IMR-90 (cell line): ENCODE measurements at regions not wholly inside any gene's neighbourhood (a gene's known extent, or its start where the extent isn't known, plus 50 kb on each side); places are given as distances from the start of the nearest gene placed in this dataset.

Experiments used
- ATAC-seq: fragments of 200-7000 bp; cut with Tn5 transposase; 2 replicates; pipeline ENCODE4 v1.9.1; 2020; ENCODE audit warnings: low read depth, mild to moderate bottlenecking, moderate library complexity
- BruUV-seq: library from RNA; stranded (reverse); fragments of 400-500 nt; replicated peaks from 2 replicates; lab custom pipeline; 2021; lab: Mats Ljungman, UMichigan
- CTCF ChIA-PET: fragments of 300-600 bp; formaldehyde crosslinking; extraction: SDS; loops from one replicate; lab custom pipeline; 2021; ENCODE audit warnings: antibody characterized with exemption; lab: Yijun Ruan, JAX
- POLR2A ChIA-PET: fragments of 300-600 bp; sonication (Branson Sonifier 250); formaldehyde crosslinking; loops from one replicate; lab custom pipeline; 2022; ENCODE audit warnings: antibody characterized with exemption; ENCODE audit not compliant: unreplicated experiment; lab: Charles Lee
- DNase-seq: peaks from one replicate; pipeline ENCODE4 v3.0.0; 2013
- H2AFZ ChIP-seq: replicated peaks from 2 replicates; pipeline ENCODE3; 2013; ENCODE audit warnings: low read length, mild to moderate bottlenecking; ENCODE audit not compliant: poor library complexity
- H2AK5ac ChIP-seq: 2 replicates; pipeline ENCODE4 v1.6.1; 2013; ENCODE audit warnings: low read depth, low read length, inconsistent platforms
- H2AK9ac ChIP-seq: replicated peaks from 2 replicates; pipeline ENCODE3; 2013; ENCODE audit warnings: mild to moderate bottlenecking, low read depth, low read length, moderate library complexity; ENCODE audit not compliant: poor library complexity
- H2BK120ac ChIP-seq: 2 replicates; pipeline ENCODE4 v1.6.1; 2013; ENCODE audit warnings: low read depth, low read length, inconsistent platforms
- H2BK15ac ChIP-seq: 3 replicates; pipeline ENCODE4 v1.6.1; 2013; ENCODE audit warnings: low read depth, low read length, inconsistent platforms
- H2BK20ac ChIP-seq: 2 replicates; pipeline ENCODE4 v1.6.1; 2013; ENCODE audit warnings: low read depth, mild to moderate bottlenecking, inconsistent platforms, low read length, moderate library complexity
- H2BK5ac ChIP-seq: 2 replicates; pipeline ENCODE4 v1.6.1; 2013; ENCODE audit warnings: mild to moderate bottlenecking, low read depth, low read length, inconsistent platforms; ENCODE audit not compliant: poor library complexity, severe bottlenecking
- H3K14ac ChIP-seq: replicated peaks from 2 replicates; pipeline ENCODE4 v1.6.1; 2013; ENCODE audit warnings: low read depth, low read length, inconsistent platforms
- H3K18ac ChIP-seq: 2 replicates; pipeline ENCODE4 v1.6.1; 2013; ENCODE audit warnings: low read depth, low read length, control low read depth
- H3K23ac ChIP-seq: 2 replicates; pipeline ENCODE4 v1.6.1; 2013; ENCODE audit warnings: low read depth, low read length, inconsistent platforms
- H3K27ac ChIP-seq: 2 replicates; pipeline ENCODE4 v1.5.1; 2013; ENCODE audit warnings: mild to moderate bottlenecking, control low read depth, low read length; ENCODE audit not compliant: insufficient read depth
- H3K27me3 ChIP-seq: 2 replicates; pipeline ENCODE4 v1.6.1; 2013; ENCODE audit warnings: low read length; ENCODE audit not compliant: control insufficient read depth, insufficient read depth
- H3K36me3 ChIP-seq: 2 replicates; pipeline ENCODE4 v1.6.1; 2013; ENCODE audit warnings: low read length, mixed read lengths; ENCODE audit not compliant: control insufficient read depth, insufficient read depth
- H3K4ac ChIP-seq: 2 replicates; pipeline ENCODE4 v1.6.1; 2013; ENCODE audit warnings: low read depth, low read length, inconsistent platforms
- H3K4me1 ChIP-seq: 2 replicates; pipeline ENCODE4 v1.6.1; 2013; ENCODE audit warnings: low read length, mixed read lengths; ENCODE audit not compliant: control insufficient read depth, insufficient read depth
- H3K4me2 ChIP-seq: 2 replicates; pipeline ENCODE4 v1.6.1; 2013; ENCODE audit warnings: low read depth, mild to moderate bottlenecking, control low read depth, low read length, moderate library complexity
- H3K4me3 ChIP-seq: 2 replicates; pipeline ENCODE4 v1.5.1; 2013; ENCODE audit warnings: low read depth, mild to moderate bottlenecking, control low read depth, low read length, moderate library complexity; ENCODE audit not compliant: insufficient read depth
- H3K56ac ChIP-seq: 2 replicates; pipeline ENCODE4 v1.6.1; 2013; ENCODE audit warnings: low read length, inconsistent platforms; ENCODE audit not compliant: insufficient read depth; ENCODE audit errors: extremely low read depth
- H3K79me1 ChIP-seq, 2 experiments: 2 replicates each; pipeline ENCODE4 v1.6.1; 2013; ENCODE audit warnings: low read length in 2 of 2, inconsistent platforms in 1 of 2, low read depth in 1 of 2
- H3K9ac ChIP-seq: 2 replicates; pipeline ENCODE4 v1.6.1; 2013; ENCODE audit warnings: low read depth, low read length, control low read depth
- H3K9me1 ChIP-seq: 2 replicates; pipeline ENCODE4 v1.6.1; 2013; ENCODE audit warnings: low read length, inconsistent platforms; ENCODE audit not compliant: insufficient read depth
- H3K9me3 ChIP-seq: 2 replicates; pipeline ENCODE4 v1.6.1; 2013; ENCODE audit warnings: low read length; ENCODE audit not compliant: control insufficient read depth, insufficient read depth
- H4K20me1 ChIP-seq: 2 replicates; pipeline ENCODE4 v1.6.1; 2013; ENCODE audit warnings: low read length, inconsistent platforms; ENCODE audit not compliant: insufficient read depth
- H4K5ac ChIP-seq: 2 replicates; pipeline ENCODE4 v1.6.1; 2013; ENCODE audit warnings: mild to moderate bottlenecking, low read depth, low read length, control low read depth
- H4K8ac ChIP-seq, 2 experiments: 2 replicates each; pipeline ENCODE4 v1.6.1; 2013; ENCODE audit warnings: low read depth in 2 of 2, low read length in 2 of 2, control low read depth in 1 of 2, inconsistent platforms in 1 of 2
- H4K91ac ChIP-seq: 2 replicates; pipeline ENCODE4 v1.6.1; 2013; ENCODE audit warnings: low read depth, low read length, inconsistent platforms; ENCODE audit not compliant: insufficient read depth
- CEBPB ChIP-seq: IDR thresholded peaks from 2 replicates; pipeline ENCODE4 v1.6.1; 2012; ENCODE audit warnings: low read depth, low read length, improper control_type of control experiment
- SMC3 ChIP-seq: fragments of 150-350 bp; IDR thresholded peaks from 2 replicates; pipeline ENCODE4 v1.6.1; 2016; ENCODE audit warnings: low read depth, mild to moderate bottlenecking, antibody characterized with exemption, low read length, moderate library complexity
- WGBS, 2 experiments: methylation state at CpG; one replicate each; pipeline versions ENCODE4 v1.1.5 to v1.1.7; 2013; ENCODE audit warnings: missing lambda C conversion rate in 2 of 2; ENCODE audit not compliant: insufficient read length in 1 of 2; ENCODE audit errors: extremely low coverage in 2 of 2; 5-methylcytosine and 5-hydroxymethylcytosine counted together
- dilution Hi-C: fragments of 300-500 bp; cut with HindIII; formaldehyde crosslinking; loops from one replicate; pipeline ENCODE4 v1.14.3; 2018; ENCODE audit warnings: low sequenced_read_pairs; ENCODE audit not compliant: unreplicated experiment
- in situ Hi-C: fragments of 300-500 bp; cut with MboI; formaldehyde crosslinking; loops from 3 replicates; pipeline ENCODE4 v1.14.3; 2019; ENCODE audit warnings: low sequenced_read_pairs, inconsistent platforms, mixed read lengths
- intact Hi-C: fragments of 100-400 bp; cut with micrococcal nuclease; formaldehyde crosslinking; loops from 2 replicates; pipeline ENCODE4 v1.10.0; 2022

- intact Hi-C loops: loop anchor here (1.0 to 10.0 kb wide), 4 partner anchors 72 to 834 kb away; no protein-coding TSS in a partner anchor
- no peak overlapping the region for H3K4me3 ChIP-seq
These were observed 737.9 kb upstream of the ZNF608 start for GRCh38 chr5:125484272-125484741.

More at GRCh38 chr5:125484272-125484741, 737.9 kb upstream of the ZNF608 start:
- Histone ChIP-seq H3K9me1 (0 out of 2 replicates have a peak, but pooled peaks cover 2% of the 10 kb centered on the region), H2BK120ac (peak overlapping the region; percentile 57), H2AK9ac (no peak overlapping the region), H3K4me1 (peaks cover 9% of the 10 kb centered on the region), H3K23ac (no peak overlapping the region), H3K18ac (peak overlapping the region; percentile 69; the same call in 1 of the 2 replicates), H2BK20ac (peak overlapping the region; percentile 73; the same call in 1 of the 2 replicates), H3K56ac (no peak overlapping the region), H2BK5ac (peak overlapping the region; percentile 87), H3K27me3 (no peaks in the 10 kb centered on the region; the same call in 1 of the 2 replicates), H3K4me2 (peak overlapping the region; percentile 71), H3K9me3 (no peaks in the 10 kb centered on the region), H3K36me3 (no peaks in the 10 kb centered on the region), H3K9ac (no peak overlapping the region), H4K8ac (peak overlapping the region in 1 of 2 experiments; percentile 3; a peak in 2 of 4 replicates), H4K5ac (peak overlapping the region; percentile 15; the same call in 1 of the 2 replicates), H3K27ac (peak overlapping the region; percentile 87), H4K20me1 (peaks cover 5% of the 10 kb centered on the region; the same call in 1 of the 2 replicates), H2AK5ac (peak overlapping the region; percentile 33; the same call in 1 of the 2 replicates), H4K91ac (0 out of 2 replicates have a peak overlapping the region, but pooled peaks have one; percentile 45), H3K14ac (no peak overlapping the region), H2AFZ (no peak overlapping the region), H3K4ac (peak overlapping the region; percentile 5; the same call in 1 of the 2 replicates), H3K79me1 (no peaks in the 10 kb centered on the region), H2BK15ac (peak overlapping the region; percentile 42; the same call in 1 of the 3 replicates)
- no CpG with 5 or more reads among the region's 3 CpGs for WGBS, 2 experiments
- dilution Hi-C loops (no loop called here), in situ Hi-C loops (loop anchor here (10.0 kb wide), 1 partner anchor 740 kb away; the partner anchor contains the start of gene ZNF608)
- TF ChIP-seq SMC3 (no peak), CEBPB (peak; percentile 81; the same call in 1 of the 2 replicates)
- CTCF ChIA-PET: interaction anchor here (1.1 kb wide), 1 partner anchor 71 kb away, joined by 4 read pairs; no protein-coding TSS in a partner anchor
- ATAC-seq (peak; percentile 5), DNase-seq (peak; percentile 55)
- POLR2A ChIA-PET: interaction anchor here (0.5 kb wide), 1 partner anchor 75 kb away, joined by 3 read pairs; no protein-coding TSS in a partner anchor
- no TSS peak for BruUV-seq
